ENCODE measurements at regions not wholly inside any gene's neighbourhood (a gene's known extent, or its start where the extent isn't known, plus 50 kb on each side); places are given as distances from the start of the nearest gene placed in this dataset.

DNA sequence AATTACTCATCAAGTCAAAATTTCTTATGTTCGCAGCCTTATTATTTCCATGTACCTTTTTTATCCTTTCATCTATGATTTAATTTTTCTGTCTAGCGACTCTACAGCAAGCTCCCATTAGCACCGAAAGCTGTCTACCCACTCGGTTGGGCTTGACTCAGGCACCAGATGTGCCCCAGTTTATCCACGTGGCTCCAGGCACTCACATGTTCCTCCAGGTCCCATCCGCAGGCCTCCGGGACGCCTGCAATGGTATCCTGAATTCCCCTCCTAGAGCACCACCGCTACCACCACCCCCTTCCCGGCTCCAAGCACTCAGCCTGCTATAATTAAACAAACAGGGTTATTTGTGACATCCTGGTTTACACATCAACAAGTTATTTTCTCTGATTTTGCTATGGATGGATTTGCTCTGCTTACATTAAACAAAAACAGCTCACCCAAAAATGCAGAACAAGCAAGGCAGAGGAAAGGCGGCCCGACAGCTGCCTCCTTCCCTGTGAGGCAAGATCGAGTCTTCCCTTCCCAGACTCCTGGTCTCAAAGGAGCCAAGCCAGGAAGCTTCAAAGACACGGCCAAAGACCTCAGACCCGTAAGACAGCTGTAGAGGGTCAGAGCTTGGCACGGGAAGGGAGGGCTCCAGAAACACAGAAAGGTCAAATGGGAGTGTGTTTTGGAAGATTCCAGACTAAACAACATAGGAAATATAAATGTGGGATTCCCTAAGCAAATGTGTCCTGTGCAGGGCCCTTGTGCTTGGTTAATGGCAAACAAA lies 253.8 kb downstream of the TTC8 start:
- TF ChIP-seq CTCF (IDR thresholded peaks at IDR 0.05; ENCODE audit: low read depth, low read length, missing control alignments), result no peak
- DNase-seq (ENCODE audit: low read depth), result no peak
- no peak overlapping the region for H3K4me3 ChIP-seq (ENCODE audit: low read depth, low read length)

DNA sequence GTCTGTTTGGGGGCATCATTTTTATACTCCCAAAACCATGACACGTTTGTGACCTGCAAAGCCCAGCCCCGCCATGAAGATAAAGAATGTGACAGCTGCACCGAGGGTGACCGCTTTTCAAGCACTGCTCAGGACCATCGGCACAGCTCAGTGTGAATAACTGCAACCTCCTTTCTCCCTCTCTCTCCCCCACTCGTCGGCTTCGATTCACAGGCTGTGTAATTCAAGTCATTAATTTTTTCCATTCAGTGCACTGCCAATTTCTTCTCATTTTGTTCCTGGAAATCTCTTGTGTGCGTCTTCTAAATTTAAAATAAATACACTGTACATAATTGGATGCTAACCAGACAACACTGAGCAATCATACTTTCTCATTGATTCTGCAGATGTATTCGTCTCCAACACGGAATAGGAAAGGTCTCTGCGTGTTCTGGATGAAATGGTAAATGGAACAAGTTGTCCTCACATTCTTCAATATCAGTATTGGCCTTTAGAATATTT lies 260.8 kb downstream of the TTC8 start:
- DNase-seq (ENCODE audit: low read depth), result no peak
- H3K4me3 ChIP-seq (ENCODE audit: low read depth, low read length), result no peak overlapping the region
- TF ChIP-seq CTCF (IDR thresholded peaks at IDR 0.05; ENCODE audit: low read depth, low read length, missing control alignments), result no peak

DNA sequence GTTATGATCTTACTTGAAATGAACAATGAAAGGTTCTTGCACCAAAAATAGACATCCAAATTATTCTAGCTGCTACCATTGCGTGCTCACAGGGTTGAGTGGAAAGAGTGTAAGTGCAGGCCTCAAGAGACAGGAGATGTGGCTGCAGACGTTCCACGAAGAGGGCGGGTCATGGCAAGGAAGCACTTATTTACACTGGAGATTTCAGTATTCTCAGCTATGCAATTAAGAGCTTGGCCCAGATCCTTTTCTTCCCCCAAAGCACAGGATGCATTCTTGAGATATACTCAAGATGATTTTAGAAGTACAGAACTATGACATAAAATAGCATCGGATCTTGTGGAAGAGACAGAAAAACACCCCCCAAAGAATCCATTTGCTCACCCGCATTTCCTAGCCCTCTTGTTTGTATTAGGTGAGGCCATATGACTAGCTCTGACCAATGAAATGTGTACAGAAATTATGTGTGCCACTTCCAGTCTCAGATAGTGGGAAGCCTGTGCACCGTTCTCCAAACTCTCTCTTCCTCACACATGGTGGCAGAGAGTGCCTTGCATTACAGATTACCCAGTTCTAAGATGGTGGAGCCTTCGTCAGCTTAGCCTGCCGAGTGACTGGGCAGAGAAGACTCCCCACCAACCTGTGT lies 261.4 kb downstream of the TTC8 start:
- TF ChIP-seq CTCF (IDR thresholded peaks at IDR 0.05; ENCODE audit: low read depth, low read length, missing control alignments), result no peak
- no peak for DNase-seq (ENCODE audit: low read depth)

GRCh38 chr14:89088530-89088929 lies 264.1 kb downstream of the TTC8 start:
- DNase-seq (ENCODE audit: low read depth), result no peak
- H3K4me3 ChIP-seq (ENCODE audit: low read depth, low read length), result no peak overlapping the region
- no peak for TF ChIP-seq CTCF (IDR thresholded peaks at IDR 0.05; ENCODE audit: low read depth, low read length, missing control alignments)

More for the DNA sequence above, 261.4 kb downstream of the TTC8 start:
- H3K4me3 ChIP-seq (ENCODE audit: low read depth, low read length), result no peak overlapping the region

DNA sequence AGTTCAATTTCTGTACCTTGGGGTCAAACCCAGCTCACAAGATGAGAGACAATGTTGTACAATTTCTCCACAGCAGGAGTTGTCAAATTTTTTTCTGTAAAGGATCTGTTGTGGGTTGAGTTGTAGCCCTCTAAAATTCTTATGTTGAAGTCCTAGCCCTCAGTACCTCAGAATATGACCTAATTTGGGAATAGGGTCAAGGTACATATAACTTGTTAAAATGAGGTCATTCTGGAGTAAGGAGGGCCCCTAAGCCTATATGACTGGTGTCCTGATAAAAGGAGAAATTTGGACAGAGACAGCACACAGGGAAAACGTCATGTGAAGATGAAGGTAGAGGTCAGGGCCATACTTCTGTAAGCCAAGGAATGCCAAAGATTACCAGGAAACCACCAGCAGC lies 264.9 kb downstream of the TTC8 start:
- H3K4me3 ChIP-seq (ENCODE audit: low read depth, low read length), result no peak overlapping the region
- no peak for DNase-seq (ENCODE audit: low read depth)
- no peak for TF ChIP-seq CTCF (IDR thresholded peaks at IDR 0.05; ENCODE audit: low read depth, low read length, missing control alignments)

DNA sequence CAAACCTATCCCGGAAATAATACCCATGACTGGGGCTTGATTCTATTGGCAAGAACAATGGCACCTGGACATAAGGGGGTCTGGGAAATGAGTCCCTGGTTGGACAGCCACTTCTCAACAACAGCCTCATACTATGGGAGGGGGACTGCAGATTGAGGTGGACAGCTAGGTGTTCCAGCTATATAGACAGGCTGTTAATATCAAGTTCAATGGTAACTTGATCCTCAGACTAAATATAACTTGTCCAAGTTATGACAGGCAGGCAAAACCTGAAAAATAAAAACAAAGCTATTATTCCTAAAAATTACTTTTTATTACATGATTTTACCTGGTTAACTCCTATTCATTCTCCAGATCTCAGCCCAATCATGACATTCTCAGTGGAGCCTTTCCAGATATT lies 267.3 kb downstream of the TTC8 start:
- no peak for TF ChIP-seq CTCF (IDR thresholded peaks at IDR 0.05; ENCODE audit: low read depth, low read length, missing control alignments)
- H3K4me3 ChIP-seq (ENCODE audit: low read depth, low read length), result no peak overlapping the region

More for the DNA sequence above, 267.3 kb downstream of the TTC8 start:
- DNase-seq (ENCODE audit: low read depth), result no peak
